H9 (cell line): ENCODE measurements at regions not wholly inside any gene's neighbourhood (a gene's known extent, or its start where the extent isn't known, plus 50 kb on each side); places are given as distances from the start of the nearest gene placed in this dataset.

Source experiments
- DNase-seq: peaks from one replicate; pipeline ENCODE4 v3.0.0-alpha.2; 2017
- H2AFZ ChIP-seq: one replicate; pipeline ENCODE4 v1.6.1; 2013; ENCODE audit warnings: mild to moderate bottlenecking, low read length, control low read depth, moderate library complexity
- H2AK5ac ChIP-seq: 2 replicates; pipeline ENCODE4 v1.6.1; 2013; ENCODE audit warnings: low read length, control low read depth, mixed read lengths; ENCODE audit not compliant: insufficient read length
- H2BK120ac ChIP-seq: one replicate; pipeline ENCODE4 v1.6.1; 2013; ENCODE audit warnings: low read depth, mild to moderate bottlenecking, low read length, control low read depth, inconsistent platforms; ENCODE audit not compliant: poor library complexity, severe bottlenecking
- H2BK12ac ChIP-seq: 2 replicates; pipeline ENCODE4 v1.6.1; 2013; ENCODE audit warnings: low read length, control low read depth, mixed read lengths, low read depth; ENCODE audit not compliant: insufficient read length
- H2BK15ac ChIP-seq: 2 replicates; pipeline ENCODE4 v1.6.1; 2013; ENCODE audit warnings: low read depth, low read length, control low read depth
- H2BK20ac ChIP-seq: one replicate; pipeline ENCODE4 v1.6.1; 2013; ENCODE audit warnings: low read depth, mild to moderate bottlenecking, low read length, control low read depth, inconsistent platforms; ENCODE audit not compliant: poor library complexity, severe bottlenecking
- H2BK5ac ChIP-seq: 2 replicates; pipeline ENCODE4 v1.6.1; 2013; ENCODE audit warnings: low read length, control low read depth, mixed read lengths; ENCODE audit not compliant: insufficient read length
- H3K14ac ChIP-seq: 2 replicates; pipeline ENCODE4 v1.6.1; 2013; ENCODE audit warnings: low read length, control low read depth; ENCODE audit not compliant: insufficient read depth
- H3K18ac ChIP-seq: 2 replicates; pipeline ENCODE4 v1.6.1; 2013; ENCODE audit warnings: low read depth, mild to moderate bottlenecking, mixed read lengths, low read length, control low read depth; ENCODE audit not compliant: insufficient read length
- H3K23ac ChIP-seq: 2 replicates; pipeline ENCODE4 v1.6.1; 2013; ENCODE audit warnings: low read length, control low read depth, mixed read lengths, low read depth; ENCODE audit not compliant: insufficient read length
- H3K23me2 ChIP-seq: 2 replicates; pipeline ENCODE4 v1.6.1; 2013; ENCODE audit warnings: low read depth, mild to moderate bottlenecking, mixed read lengths, low read length, control low read depth; ENCODE audit not compliant: insufficient read length, poor library complexity, severe bottlenecking
- H3K27ac ChIP-seq: 2 replicates; pipeline ENCODE4 v1.5.1; 2013; ENCODE audit warnings: low read length, control low read depth, mixed read lengths, low read depth; ENCODE audit not compliant: insufficient read length
- H3K27me3 ChIP-seq: 2 replicates; pipeline ENCODE4 v1.6.1; 2013; ENCODE audit warnings: low read length, control low read depth, inconsistent platforms; ENCODE audit not compliant: insufficient read depth
- H3K4ac ChIP-seq: 2 replicates; pipeline ENCODE4 v1.6.1; 2013; ENCODE audit warnings: low read depth, mild to moderate bottlenecking, control low read depth, inconsistent platforms, low read length, moderate library complexity
- H3K4me1 ChIP-seq: 2 replicates; pipeline ENCODE4 v1.6.1; 2013; ENCODE audit warnings: low read length, control low read depth, inconsistent platforms; ENCODE audit not compliant: insufficient read depth
- H3K4me2 ChIP-seq: 2 replicates; pipeline ENCODE4 v1.6.1; 2013; ENCODE audit warnings: low read length, control low read depth, mixed read lengths; ENCODE audit not compliant: insufficient read length, insufficient read depth
- H3K56ac ChIP-seq: 2 replicates; pipeline ENCODE4 v1.6.1; 2013; ENCODE audit warnings: low read depth, mild to moderate bottlenecking, mixed read lengths, low read length, control low read depth; ENCODE audit not compliant: insufficient read length
- H3K79me1 ChIP-seq: 2 replicates; pipeline ENCODE4 v1.6.1; 2013; ENCODE audit warnings: low read depth, mild to moderate bottlenecking, moderate library complexity, low read length, control low read depth, inconsistent platforms; ENCODE audit not compliant: insufficient read depth, poor library complexity, severe bottlenecking
- H3K79me2 ChIP-seq: 2 replicates; pipeline ENCODE4 v1.6.1; 2013; ENCODE audit warnings: low read length, control low read depth, inconsistent platforms; ENCODE audit not compliant: insufficient read depth
- H3K9ac ChIP-seq: 2 replicates; pipeline ENCODE4 v1.6.1; 2013; ENCODE audit warnings: low read length, control low read depth, mixed read lengths; ENCODE audit not compliant: insufficient read length; ENCODE audit errors: extremely low read depth
- H3K9me3 ChIP-seq: one replicate; pipeline ENCODE4 v1.6.1; 2013; ENCODE audit warnings: low read depth, low read length, inconsistent platforms; ENCODE audit not compliant: control insufficient read depth
- H3T11ph ChIP-seq: one replicate; pipeline ENCODE4 v1.6.1; 2013; ENCODE audit warnings: mild to moderate bottlenecking, low read length, control low read depth, inconsistent platforms
- H4K20me1 ChIP-seq: one replicate; pipeline ENCODE4 v1.6.1; 2013; ENCODE audit not compliant: control insufficient read depth, insufficient read length, insufficient read depth
- H4K5ac ChIP-seq: 2 replicates; pipeline ENCODE4 v1.6.1; 2013; ENCODE audit warnings: low read depth, mild to moderate bottlenecking, mixed read lengths, low read length, control low read depth; ENCODE audit not compliant: insufficient read length
- H4K8ac ChIP-seq: replicated peaks from 2 replicates; pipeline ENCODE4 v1.6.1; 2013; ENCODE audit warnings: low read length, control low read depth, mixed read lengths, low read depth; ENCODE audit not compliant: insufficient read length
- H4K91ac ChIP-seq: 2 replicates; pipeline ENCODE4 v1.6.1; 2013; ENCODE audit warnings: low read depth, mild to moderate bottlenecking, moderate library complexity, mixed read lengths, low read length, control low read depth; ENCODE audit not compliant: insufficient read length
- H3K27ac Mint-ChIP-seq, 3 experiments: 2 replicates in 2 of 3; 3 replicates in 1 of 3; pipeline ENCODE4 v1.8.0; 2020 to 2021; ENCODE audit warnings: mixed read lengths in 3 of 3, mild to moderate bottlenecking in 1 of 3, moderate library complexity in 1 of 3
- H3K27me3 Mint-ChIP-seq: 2 replicates; pipeline ENCODE4 v1.8.0; 2021; ENCODE audit warnings: low read depth, mild to moderate bottlenecking, moderate library complexity, mixed read lengths
- H3K36me3 Mint-ChIP-seq, 3 experiments: 2 replicates in 2 of 3; 3 replicates in 1 of 3; pipeline ENCODE4 v1.8.0; 2020 to 2021; ENCODE audit warnings: low read depth in 3 of 3, mixed read lengths in 3 of 3; ENCODE audit not compliant: insufficient read depth in 1 of 3
- H3K4me1 Mint-ChIP-seq, 2 experiments: 2 replicates each; pipeline ENCODE4 v1.8.0; 2020; ENCODE audit warnings: mixed read lengths in 2 of 2
- H3K4me3 Mint-ChIP-seq, 2 experiments: 2 replicates in 1 of 2; 3 replicates in 1 of 2; pipeline ENCODE4 v1.8.0; 2020 to 2021; ENCODE audit warnings: mild to moderate bottlenecking in 2 of 2, mixed read lengths in 2 of 2, moderate library complexity in 1 of 2
- H3K9me3 Mint-ChIP-seq, 2 experiments: 2 replicates in 1 of 2; 3 replicates in 1 of 2; pipeline ENCODE4 v1.8.0; 2020; ENCODE audit warnings: mild to moderate bottlenecking in 2 of 2, mixed read lengths in 2 of 2, moderate library complexity in 1 of 2
- CTCF ChIP-seq: fragments of 200-600 bp; sonication (generic); conservative IDR thresholded peaks from 3 replicates; pipeline ENCODE4 v1.8.0; 2021; ENCODE audit warnings: antibody characterized with exemption, mild to moderate bottlenecking
- WGBS: extraction: QIAGEN DNeasy Blood & Tissue Kit; methylation state at CpG from one replicate; pipeline ENCODE4 v1.1.7; 2013; ENCODE audit warnings: missing lambda C conversion rate, low lambda C conversion rate, mixed read lengths; ENCODE audit not compliant: insufficient read length; ENCODE audit errors: extremely low coverage; 5-methylcytosine and 5-hydroxymethylcytosine counted together

DNA sequence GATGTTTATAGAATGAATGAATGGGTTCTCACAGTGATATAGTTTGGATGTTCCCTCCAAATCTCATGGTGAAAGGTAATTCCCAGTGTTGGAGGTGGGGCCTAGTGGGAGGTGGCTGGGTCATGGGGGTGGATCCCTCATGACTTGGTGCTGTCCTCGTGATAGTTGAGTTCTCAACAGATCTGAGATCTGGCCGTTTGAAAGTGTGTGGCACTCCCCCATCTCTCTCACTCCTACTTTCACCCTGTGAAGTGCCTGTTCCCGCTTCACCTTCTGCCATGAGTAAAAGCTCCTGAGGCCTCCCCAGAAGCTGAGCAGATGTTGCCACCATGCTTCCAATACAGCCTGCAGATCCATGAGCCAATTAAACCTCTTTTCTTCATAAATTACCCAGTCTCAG, 170.8 kb upstream of the LINGO1 start:
- Histone ChIP-seq H4K20me1 (no peaks in the 10 kb centered on the region), H3K27me3 (no peaks in the 10 kb centered on the region), H3K9ac (no peak overlapping the region), H3K4me2 (no peak overlapping the region), H3K23ac (no peak overlapping the region), H3K14ac (no peak overlapping the region), H2BK5ac (no peak overlapping the region), H4K5ac (no peak overlapping the region), H4K8ac (no peak overlapping the region), H2BK15ac (no peak overlapping the region), H3K79me2 (no peaks in the 10 kb centered on the region), H2AFZ (no peak overlapping the region), H3K79me1 (no peaks in the 10 kb centered on the region), H3T11ph (no peak overlapping the region), H3K4me1 (peaks cover 5% of the 10 kb centered on the region; the same call in 1 of the 2 replicates), H3K9me3 (no peaks in the 10 kb centered on the region), H3K23me2 (no peaks in the 10 kb centered on the region), H2BK120ac (no peak overlapping the region), H3K18ac (no peak overlapping the region), H2BK20ac (no peak overlapping the region), H3K4ac (no peak overlapping the region), H3K27ac (no peak overlapping the region), H2AK5ac (no peak overlapping the region), H4K91ac (no peak overlapping the region), H3K56ac (no peak overlapping the region), H2BK12ac (no peak overlapping the region)
- DNase-seq = no peak
- H3K4me1 Mint-ChIP-seq = peaks cover 19 to 36% of the 10 kb centered on the region in 2 experiments
- 0 out of 7 replicates have a peak overlapping the region, but pooled peaks of 1 of the 3 experiments have one; percentile 44 for H3K27ac Mint-ChIP-seq
- H3K27me3 Mint-ChIP-seq = peaks cover 2% of the 10 kb centered on the region; the same call in 1 of the 2 replicates
- H3K4me3 Mint-ChIP-seq = no peak overlapping the region
- H3K36me3 Mint-ChIP-seq = no peaks in the 10 kb centered on the region
- no peaks in the 10 kb centered on the region; a peak in 1 of 5 replicates for H3K9me3 Mint-ChIP-seq
- WGBS = no CpG with 5 or more reads among the region's 3 CpGs
- no peak for TF ChIP-seq CTCF
